Tibial artery (tissue), 4 donors: ENCODE measurements at regions not wholly inside any gene's neighbourhood (a gene's known extent, or its start where the extent isn't known, plus 50 kb on each side); places are given as distances from the start of the nearest gene placed in this dataset.
"Not testable (repeated sequence)": the region's sequence is repeated elsewhere in the genome, so short reads cannot be mapped to it uniquely, and the experiment has no call there.

Experiments used
- DNase-seq, 2 donors: peaks; one replicate each; pipeline ENCODE4 v3.0.0-alpha.2; 2019
- H3K27ac ChIP-seq, 2 donors: fragments of 200-600 bp; sonication (generic) in 1 of 2; 1 replicate in 1 of 2; 2 replicates in 1 of 2; pipeline ENCODE4 v1.5.1; 2018 to 2019; ENCODE audit warnings: mild to moderate bottlenecking in 1 of 2
- H3K27me3 ChIP-seq, 2 donors: fragments of 200-600 bp; sonication (generic) in 1 of 2; one replicate each; pipeline versions ENCODE4 v1.5.1 to v1.6.0; 2016 to 2019
- H3K36me3 ChIP-seq, 3 donors: fragments of 200-600 bp; sonication (generic) in 2 of 3; one replicate each; pipeline ENCODE4 v1.5.1; 2016 to 2019; ENCODE audit warnings: mild to moderate bottlenecking in 2 of 3
- H3K4me1 ChIP-seq, 4 donors: fragments of 200-600 bp; sonication (generic) in 2 of 4; 1 replicate in 3 of 4; 2 replicates in 1 of 4; pipeline ENCODE4 v1.5.1; 2016 to 2019
- H3K4me3 ChIP-seq, 2 donors: fragments of 200-600 bp; sonication (generic) in 1 of 2; 1 replicate in 1 of 2; 2 replicates in 1 of 2; pipeline ENCODE4 v1.5.1; 2018 to 2019; ENCODE audit warnings: mild to moderate bottlenecking in 2 of 2
- H3K9me3 ChIP-seq, 3 donors: fragments of 200-600 bp; sonication (generic) in 1 of 3; one replicate each; pipeline ENCODE4 v1.5.1; 2016 to 2019
- intact Hi-C: fragments of 100-400 bp; cut with DNase I; formaldehyde crosslinking; loops from one replicate; pipeline ENCODE4 v1.15.0; 2023; ENCODE audit warnings: low total_unique reads
- TF ChIP-seq, protein P1 (sequence below), 2 experiments: fragments of 200-600 bp in 1 of 2; fragments of 450-650 bp in 1 of 2; IDR thresholded peaks; one replicate each; pipeline ENCODE4 v1.5.1; 2017 to 2019; ENCODE audit warnings: antibody characterized with exemption in 2 of 2, mild to moderate bottlenecking in 1 of 2, moderate library complexity in 1 of 2

DNA sequence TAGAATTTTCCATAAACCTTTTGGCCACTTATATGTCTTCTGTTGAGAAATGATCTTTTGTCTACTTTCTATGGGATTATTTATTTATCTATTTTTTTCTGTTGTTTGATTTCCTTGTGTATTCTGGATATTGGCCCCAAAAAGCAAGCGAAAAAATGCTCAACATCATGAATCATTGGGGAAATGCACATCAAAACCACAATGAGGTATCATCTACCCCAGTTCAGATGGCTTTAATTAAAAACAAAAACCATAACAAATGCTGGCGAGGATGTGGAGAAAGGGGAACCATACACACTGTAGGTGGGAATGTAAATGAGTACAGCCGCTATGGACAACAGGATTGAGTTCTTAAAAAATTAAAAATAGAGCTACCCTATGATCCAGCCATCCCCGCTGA lies 125.0 kb upstream of the LPCAT1 start:
- intact Hi-C loops, result no loop called here
- Histone ChIP-seq H3K36me3 (no peaks in the 10 kb centered on the region), H3K4me1 (peaks cover 0 to 17% (median 12%) of the 10 kb centered on the region in 4 donors), H3K27me3 (peaks cover 0 to 39% of the 10 kb centered on the region in 2 donors), H3K9me3 (no peaks in the 10 kb centered on the region), H3K27ac (no peak overlapping the region), H3K4me3 (no peak overlapping the region)
- TF ChIP-seq, protein P1, sequence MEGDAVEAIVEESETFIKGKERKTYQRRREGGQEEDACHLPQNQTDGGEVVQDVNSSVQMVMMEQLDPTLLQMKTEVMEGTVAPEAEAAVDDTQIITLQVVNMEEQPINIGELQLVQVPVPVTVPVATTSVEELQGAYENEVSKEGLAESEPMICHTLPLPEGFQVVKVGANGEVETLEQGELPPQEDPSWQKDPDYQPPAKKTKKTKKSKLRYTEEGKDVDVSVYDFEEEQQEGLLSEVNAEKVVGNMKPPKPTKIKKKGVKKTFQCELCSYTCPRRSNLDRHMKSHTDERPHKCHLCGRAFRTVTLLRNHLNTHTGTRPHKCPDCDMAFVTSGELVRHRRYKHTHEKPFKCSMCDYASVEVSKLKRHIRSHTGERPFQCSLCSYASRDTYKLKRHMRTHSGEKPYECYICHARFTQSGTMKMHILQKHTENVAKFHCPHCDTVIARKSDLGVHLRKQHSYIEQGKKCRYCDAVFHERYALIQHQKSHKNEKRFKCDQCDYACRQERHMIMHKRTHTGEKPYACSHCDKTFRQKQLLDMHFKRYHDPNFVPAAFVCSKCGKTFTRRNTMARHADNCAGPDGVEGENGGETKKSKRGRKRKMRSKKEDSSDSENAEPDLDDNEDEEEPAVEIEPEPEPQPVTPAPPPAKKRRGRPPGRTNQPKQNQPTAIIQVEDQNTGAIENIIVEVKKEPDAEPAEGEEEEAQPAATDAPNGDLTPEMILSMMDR (IDR thresholded peaks at IDR 0.05), result no peak
- no peak for DNase-seq

DNA sequence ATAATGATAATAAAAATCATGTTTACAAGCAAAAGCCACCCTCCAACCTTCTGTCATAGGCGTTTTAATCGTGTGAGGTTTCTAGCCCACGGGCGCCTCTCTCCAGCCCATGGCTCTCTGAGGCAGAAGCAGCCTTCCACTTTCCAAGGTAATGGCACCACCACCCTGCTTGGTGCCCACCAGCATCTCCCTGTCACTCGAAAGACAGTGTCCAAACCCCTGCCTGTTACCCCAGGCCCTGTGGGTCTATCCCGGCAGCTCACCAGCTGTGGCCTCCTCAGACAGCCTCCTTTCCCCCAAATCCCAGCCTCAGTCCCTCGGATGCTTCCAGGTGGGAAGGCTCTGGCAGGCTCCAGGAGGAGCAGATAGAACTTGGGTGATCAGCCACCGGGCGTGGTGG lies 123.8 kb upstream of the LPCAT1 start:
- H3K4me1 ChIP-seq, result peaks cover 0 to 7% (median 5%) of the 10 kb centered on the region in 4 donors
- intact Hi-C loops, result no loop called here
- no peaks in the 10 kb centered on the region for H3K36me3 ChIP-seq
- H3K9me3 ChIP-seq, result no peaks in the 10 kb centered on the region
- no peak overlapping the region for H3K4me3 ChIP-seq
- TF ChIP-seq, protein P1 (IDR thresholded peaks at IDR 0.05), result no peak
- peaks cover 0 to 40% of the 10 kb centered on the region in 2 donors for H3K27me3 ChIP-seq
- no peak overlapping the region for H3K27ac ChIP-seq
- DNase-seq, result peak in 1 of 2 donors; percentile 17

DNA sequence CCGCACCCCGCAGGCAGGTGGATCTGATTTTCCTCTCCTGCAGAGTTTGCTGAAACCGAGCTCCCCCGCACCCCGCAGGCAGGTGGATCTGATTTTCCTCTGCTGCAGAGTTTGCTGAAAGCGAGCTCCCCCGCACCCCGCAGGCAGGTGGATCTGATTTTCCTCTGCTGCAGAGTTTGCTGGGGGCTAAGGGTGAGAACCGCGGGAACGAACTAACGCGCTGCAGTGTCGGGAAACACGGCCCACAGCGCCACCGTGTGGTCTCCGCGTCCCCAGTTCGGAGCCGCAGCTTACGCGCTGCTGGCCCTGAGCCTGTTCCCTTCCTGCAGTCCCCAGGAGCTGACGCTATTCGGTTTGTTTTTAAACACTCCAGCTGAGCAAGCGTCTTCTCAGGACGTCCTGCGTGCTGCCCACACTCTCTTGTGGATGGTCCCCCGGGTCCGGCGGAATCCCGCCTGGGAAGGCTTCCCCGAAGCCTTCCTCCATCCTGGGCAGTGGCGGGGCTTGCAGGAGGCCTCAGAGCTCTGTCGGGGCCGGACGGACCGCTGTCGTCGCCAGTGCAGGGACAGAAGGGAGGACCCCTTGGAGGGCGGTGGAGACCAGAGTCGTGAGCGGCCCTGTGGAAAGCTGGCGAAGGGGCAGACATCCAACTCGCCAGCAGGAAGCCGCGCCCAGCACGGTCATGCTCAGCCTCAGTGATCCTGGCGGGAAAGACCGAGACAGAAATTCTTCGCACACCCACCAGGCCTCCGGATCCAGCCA lies 121.2 kb upstream of the LPCAT1 start:
- intact Hi-C loops, result loop anchor here (5.0 kb wide), 1 partner anchor 163 kb away; no protein-coding TSS in a partner anchor

DNA sequence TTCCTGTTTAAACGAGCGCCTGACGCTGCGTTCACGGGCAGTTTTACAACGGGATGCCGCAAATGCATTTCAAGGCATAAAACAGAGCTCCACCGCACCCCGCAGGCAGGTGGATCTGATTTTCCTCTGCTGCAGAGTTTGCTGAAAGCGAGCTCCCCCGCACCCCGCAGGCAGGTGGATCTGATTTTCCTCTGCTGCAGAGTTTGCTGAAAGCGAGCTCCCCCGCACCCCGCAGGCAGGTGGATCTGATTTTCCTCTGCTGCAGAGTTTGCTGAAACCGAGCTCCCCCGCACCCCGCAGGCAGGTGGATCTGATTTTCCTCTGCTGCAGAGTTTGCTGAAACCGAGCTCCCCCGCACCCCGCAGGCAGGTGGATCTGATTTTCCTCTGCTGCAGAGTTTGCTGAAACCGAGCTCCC lies 120.6 kb upstream of the LPCAT1 start:
- intact Hi-C loops, result loop anchor here (5.0 kb wide), 1 partner anchor 162 kb away; no protein-coding TSS in a partner anchor
- H3K27ac ChIP-seq, result not testable (repeated sequence)

More for the DNA sequence above, 121.2 kb upstream of the LPCAT1 start:
- peaks cover 0 to 13% (median 5%) of the 10 kb centered on the region in 4 donors for H3K4me1 ChIP-seq
- H3K27ac ChIP-seq, result no peak overlapping the region
- H3K9me3 ChIP-seq, result no peaks in the 10 kb centered on the region
- peak; percentile 67 to 87 for DNase-seq
- H3K36me3 ChIP-seq, result no peaks in the 10 kb centered on the region
- peaks cover 0 to 25% of the 10 kb centered on the region in 2 donors for H3K27me3 ChIP-seq
- H3K4me3 ChIP-seq, result peak overlapping the region; percentile 25 to 33
- TF ChIP-seq, protein P1 (IDR thresholded peaks at IDR 0.05), result peak; percentile 76 to 78

DNA sequence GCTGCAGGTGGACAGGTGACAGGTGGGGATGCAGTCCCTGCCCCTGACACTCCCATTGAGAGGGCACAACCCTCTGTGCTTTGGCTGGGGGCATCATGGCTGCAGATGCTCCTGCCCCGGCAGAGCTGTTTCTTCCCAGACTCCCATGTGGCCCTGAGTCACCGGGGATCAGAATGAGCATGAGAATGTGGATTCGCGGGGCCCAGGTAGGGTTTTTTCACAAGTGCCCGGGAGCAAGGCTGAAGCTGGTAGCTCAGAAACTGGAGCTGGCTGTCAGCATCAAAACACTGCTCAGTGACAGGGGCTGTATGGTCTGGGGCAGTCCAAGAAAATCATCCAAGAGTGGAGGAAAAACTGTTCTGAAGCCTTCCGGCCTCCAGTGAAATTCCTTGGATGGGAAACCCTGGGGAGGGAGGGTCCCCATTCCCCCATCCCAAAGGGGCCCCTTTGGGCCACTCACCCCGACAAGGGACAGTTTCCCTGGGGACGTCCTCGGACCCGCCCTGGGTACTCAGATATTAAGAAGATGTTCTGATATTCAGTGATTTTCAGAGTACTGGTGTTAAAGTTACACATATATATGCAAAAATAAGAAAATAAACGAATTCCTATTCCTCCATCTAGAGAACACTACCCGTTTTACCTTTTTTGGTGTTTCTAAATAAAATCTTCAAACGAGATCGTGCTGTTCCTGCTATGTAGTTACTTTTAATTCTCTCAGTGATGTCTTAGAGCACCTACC lies 120.1 kb upstream of the LPCAT1 start:
- H3K36me3 ChIP-seq, result no peaks in the 10 kb centered on the region
- peaks cover 0 to 25% of the 10 kb centered on the region in 2 donors for H3K27me3 ChIP-seq
- peaks cover 0 to 13% (median 5%) of the 10 kb centered on the region in 4 donors for H3K4me1 ChIP-seq
- intact Hi-C loops, result loop anchor here (5.0 kb wide), 1 partner anchor 162 kb away; no protein-coding TSS in a partner anchor
- H3K4me3 ChIP-seq, result no peak overlapping the region
- peak in 1 of 2 donors; percentile 41 for DNase-seq
- no peaks in the 10 kb centered on the region for H3K9me3 ChIP-seq
- TF ChIP-seq, protein P1 (IDR thresholded peaks at IDR 0.05), result no peak
- no peak overlapping the region for H3K27ac ChIP-seq

More for the DNA sequence above, 120.6 kb upstream of the LPCAT1 start:
- peaks cover 0 to 13% (median 5%) of the 10 kb centered on the region in 4 donors for H3K4me1 ChIP-seq
- not testable (repeated sequence) for H3K9me3 ChIP-seq, DNase-seq, H3K4me3 ChIP-seq, H3K36me3 ChIP-seq
- H3K27me3 ChIP-seq, result peaks cover 0 to 25% of the 10 kb centered on the region in 2 donors
